HG03066 (cell line): ENCODE measurements at regions not wholly inside any gene's neighbourhood (a gene's known extent, or its start where the extent isn't known, plus 50 kb on each side); places are given as distances from the start of the nearest gene placed in this dataset.

Source experiments
- ATAC-seq: cut with Tn5 transposase; IDR thresholded peaks from one replicate; pipeline ENCODE4 v1.9.1; 2021; ENCODE audit warnings: low read depth; ENCODE audit not compliant: unreplicated experiment

GRCh38 chr6:4511641-4512020 is 264.6 kb upstream of the CDYL start:
- ATAC-seq: no peak

- ATAC-seq: no peak
Observed at GRCh38 chr6:4510906-4511640, 265.1 kb upstream of the CDYL start.

- no peak for ATAC-seq
Observed at GRCh38 chr6:4510317-4510716, 265.9 kb upstream of the CDYL start.

GRCh38 chr6:4509506-4509905 is 266.7 kb upstream of the CDYL start:
- ATAC-seq: no peak

GRCh38 chr6:4506792-4507191 is 269.4 kb upstream of the CDYL start:
- no peak for ATAC-seq

GRCh38 chr6:4506223-4506622 is 270.0 kb upstream of the CDYL start:
- no peak for ATAC-seq

- no peak for ATAC-seq
Observed at GRCh38 chr6:4504700-4505099, 271.5 kb upstream of the CDYL start.

GRCh38 chr6:4503700-4504099 is 272.5 kb upstream of the CDYL start:
- ATAC-seq: no peak

- ATAC-seq: no peak
Observed at GRCh38 chr6:4496284-4496683, 279.9 kb upstream of the CDYL start.

- no peak for ATAC-seq
Observed at GRCh38 chr6:4491501-4492260, 284.5 kb upstream of the CDYL start.

GRCh38 chr6:4489538-4489937 is 286.7 kb upstream of the CDYL start:
- ATAC-seq: no peak

- no peak for ATAC-seq
Observed at GRCh38 chr6:4488389-4488788, 287.8 kb upstream of the CDYL start.

- no peak for ATAC-seq
Observed at GRCh38 chr6:4487538-4487937, 288.7 kb upstream of the CDYL start.

GRCh38 chr6:4486568-4487315 is 289.5 kb upstream of the CDYL start:
- no peak for ATAC-seq

GRCh38 chr6:4485735-4486134 is 290.5 kb upstream of the CDYL start:
- ATAC-seq: no peak

- ATAC-seq: no peak
Observed at GRCh38 chr6:4482461-4482860, 293.7 kb upstream of the CDYL start.

GRCh38 chr6:4480788-4481735 is 295.1 kb upstream of the CDYL start:
- ATAC-seq: no peak

- ATAC-seq: no peak
Observed at GRCh38 chr6:4478098-4478497, 298.1 kb upstream of the CDYL start.

- no peak for ATAC-seq
Observed at GRCh38 chr6:4474810-4475209, 301.4 kb upstream of the CDYL start.

GRCh38 chr6:4472969-4473642 is 303.1 kb upstream of the CDYL start:
- ATAC-seq: no peak
